HG02973 (cell line): ENCODE measurements at regions not wholly inside any gene's neighbourhood (a gene's known extent, or its start where the extent isn't known, plus 50 kb on each side); places are given as distances from the start of the nearest gene placed in this dataset.

Source experiments
- ATAC-seq: cut with Tn5 transposase; IDR thresholded peaks from one replicate; pipeline ENCODE4 v1.9.1; 2021; ENCODE audit warnings: moderate library complexity; ENCODE audit not compliant: unreplicated experiment

DNA sequence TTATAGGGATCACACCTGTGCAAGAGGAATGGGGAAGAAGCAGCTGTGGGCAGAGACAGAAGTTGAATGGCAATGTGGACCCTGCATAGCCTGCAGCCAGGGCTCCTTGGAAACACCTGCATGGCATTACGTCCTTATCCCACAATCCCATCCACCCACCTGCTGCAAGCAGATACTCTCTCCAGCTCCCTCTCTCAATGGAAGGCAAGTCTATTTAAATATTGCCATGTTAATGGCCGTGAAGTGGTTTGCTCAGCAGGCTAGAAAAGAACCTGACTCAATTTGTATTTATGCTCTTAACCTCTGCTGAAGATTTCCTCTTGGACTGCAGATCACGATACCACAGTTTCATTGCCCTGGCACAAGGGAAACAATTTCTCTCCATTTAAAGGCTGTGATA, 417.0 kb downstream of the TYW1 start:
- no peak for ATAC-seq

GRCh38 chr7:67414858-67415257, 418.2 kb downstream of the TYW1 start:
- ATAC-seq = no peak

DNA sequence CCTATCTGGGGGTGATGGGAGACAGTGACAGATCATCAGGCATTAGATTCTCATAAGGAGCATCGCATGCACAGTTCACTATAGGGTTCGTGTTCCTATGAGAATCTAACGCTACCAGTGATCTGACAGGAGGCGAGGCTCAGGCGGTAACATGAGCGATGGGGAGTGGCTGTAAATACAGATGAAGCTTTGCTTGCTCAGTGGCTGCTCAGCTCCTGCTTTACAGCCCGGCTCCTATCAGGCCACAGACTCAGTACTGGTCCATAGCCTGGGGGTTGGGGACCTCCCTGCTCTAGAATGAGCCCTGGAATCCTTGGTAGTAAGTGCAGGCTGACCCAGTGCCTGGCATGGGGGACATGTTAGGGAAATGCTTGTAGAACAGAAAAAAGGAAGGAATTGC, 426.0 kb downstream of the TYW1 start:
- no peak for ATAC-seq

- no peak for ATAC-seq
Observed at GRCh38 chr7:67423065-67423464, 426.4 kb downstream of the TYW1 start.

- ATAC-seq = no peak
Observed at GRCh38 chr7:67426654-67427053, 430.0 kb downstream of the TYW1 start.

DNA sequence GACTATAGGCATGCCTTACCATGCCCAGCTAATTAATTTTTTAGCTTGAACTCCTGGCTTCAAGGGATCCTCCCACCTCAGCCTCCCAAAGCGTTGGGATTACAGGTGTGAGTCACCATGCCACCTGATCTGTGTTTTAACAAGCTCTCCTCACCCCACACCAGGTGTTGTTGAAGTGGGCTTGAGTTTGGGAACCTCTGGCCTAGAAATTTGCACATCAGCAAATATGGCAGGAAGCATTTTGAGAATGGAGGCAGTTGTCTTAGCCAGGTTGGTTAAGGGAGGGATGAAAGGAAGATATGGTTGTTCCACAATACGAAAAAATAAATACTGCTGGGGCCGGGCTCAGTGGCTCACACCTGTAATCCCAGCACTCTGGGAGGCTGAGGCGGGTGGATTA, 433.1 kb downstream of the TYW1 start:
- ATAC-seq = no peak

- ATAC-seq = no peak
Observed at GRCh38 chr7:67432536-67433234, 436.1 kb downstream of the TYW1 start.

GRCh38 chr7:67435894-67436535, 439.4 kb downstream of the TYW1 start:
- ATAC-seq = no peak

DNA sequence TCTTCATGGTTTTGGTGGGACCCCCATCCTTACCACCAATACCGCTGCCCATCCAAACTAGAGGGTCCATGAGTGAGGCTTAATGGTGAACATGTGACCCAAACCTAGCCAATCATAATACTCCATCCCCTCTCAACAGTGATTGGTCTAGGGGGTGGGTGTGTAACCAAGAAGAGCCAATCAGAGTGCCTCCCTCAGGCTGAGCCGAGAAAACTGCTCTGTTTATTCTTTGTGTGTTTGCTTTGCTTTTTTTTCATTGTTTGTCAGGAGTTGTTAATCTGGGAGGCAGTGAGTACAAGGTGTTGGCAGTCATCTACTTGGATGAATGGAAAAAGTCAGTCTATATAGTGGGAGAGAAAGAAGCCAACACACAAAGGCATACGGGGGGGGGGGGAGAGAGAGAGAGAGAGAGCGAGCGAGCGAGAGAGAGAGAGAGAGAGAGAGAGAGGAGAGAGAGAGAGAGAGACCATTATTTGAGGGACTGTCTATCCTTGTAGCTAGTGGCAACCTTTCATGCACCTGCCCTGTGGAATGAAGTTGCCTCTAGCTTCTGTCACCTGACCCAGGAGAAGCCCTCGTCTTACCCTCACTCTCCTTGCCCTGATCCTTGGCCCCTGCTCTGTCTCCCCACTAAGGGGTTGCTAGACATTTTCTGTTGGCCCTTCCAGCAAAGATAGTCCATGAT, 441.7 kb downstream of the TYW1 start:
- ATAC-seq = no peak

- no peak for ATAC-seq
Observed at GRCh38 chr7:67438913-67439505, 442.4 kb downstream of the TYW1 start.

GRCh38 chr7:67440321-67440720, 443.7 kb downstream of the TYW1 start:
- no peak for ATAC-seq

GRCh38 chr7:67445728-67446127, 449.1 kb downstream of the TYW1 start:
- ATAC-seq = no peak

GRCh38 chr7:67447297-67447696, 450.7 kb downstream of the TYW1 start:
- no peak for ATAC-seq

GRCh38 chr7:67448271-67448670, 451.6 kb downstream of the TYW1 start:
- ATAC-seq = no peak

DNA sequence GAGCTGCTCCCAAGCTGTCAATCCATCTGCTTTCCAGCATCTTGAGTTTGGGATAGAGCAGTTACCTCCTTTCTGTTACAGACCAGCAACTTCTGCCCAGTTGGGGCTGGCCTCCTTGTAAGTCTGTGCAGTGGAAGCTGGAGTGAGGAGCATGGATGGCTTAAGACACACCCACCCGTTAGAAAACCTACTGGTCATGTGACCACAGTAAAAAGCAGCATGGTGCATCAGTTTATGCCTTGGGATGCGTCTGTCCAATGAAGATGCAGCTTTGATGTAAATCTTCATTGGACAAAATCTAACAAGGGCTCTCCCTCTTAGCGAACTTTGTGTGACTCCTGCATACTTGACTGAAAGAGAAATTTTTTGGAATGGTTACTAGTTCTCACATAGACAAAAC, 453.5 kb downstream of the TYW1 start:
- ATAC-seq = no peak

DNA sequence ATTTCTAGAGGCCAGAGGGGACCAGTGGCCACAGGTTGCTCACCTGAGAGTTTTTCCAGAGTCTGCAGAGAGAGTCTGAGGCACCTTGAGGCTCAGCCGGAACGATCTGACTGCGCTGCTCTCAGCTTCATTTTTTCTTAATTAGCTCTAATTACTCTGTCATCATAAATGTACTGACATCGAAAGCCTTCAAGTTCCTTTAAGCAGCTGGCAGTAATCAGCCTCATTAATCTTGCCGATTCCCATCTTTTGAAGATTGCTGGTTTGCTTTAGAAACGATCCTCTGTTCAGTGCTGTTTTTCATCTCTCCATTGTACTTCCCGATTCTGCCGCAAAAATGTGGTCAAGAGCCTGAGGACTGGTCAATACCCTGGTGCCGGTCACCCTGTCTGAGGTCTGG, 454.7 kb downstream of the TYW1 start:
- no peak for ATAC-seq

DNA sequence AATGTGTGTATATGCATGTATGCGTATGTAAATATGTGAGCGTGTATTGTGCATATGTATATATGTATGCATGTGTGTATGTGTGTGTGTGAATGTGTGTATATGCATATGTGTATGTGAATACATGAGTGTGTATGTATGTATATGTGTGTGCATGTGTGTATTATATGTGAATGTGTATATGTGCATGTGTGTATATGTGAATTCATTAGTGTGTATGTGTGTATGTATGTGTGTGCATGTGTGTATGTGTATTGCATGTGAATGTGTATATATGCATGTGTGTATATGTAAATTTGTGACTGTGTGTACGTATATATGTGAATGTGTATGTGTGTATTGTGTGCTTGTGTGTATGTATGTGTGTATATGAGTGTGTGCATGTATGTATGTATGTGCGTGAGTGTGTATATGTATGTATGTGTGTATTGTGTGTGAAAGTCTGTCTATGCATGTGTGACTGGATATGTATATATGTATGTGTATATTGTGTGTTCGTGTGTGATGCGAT, 455.9 kb downstream of the TYW1 start:
- no peak for ATAC-seq

DNA sequence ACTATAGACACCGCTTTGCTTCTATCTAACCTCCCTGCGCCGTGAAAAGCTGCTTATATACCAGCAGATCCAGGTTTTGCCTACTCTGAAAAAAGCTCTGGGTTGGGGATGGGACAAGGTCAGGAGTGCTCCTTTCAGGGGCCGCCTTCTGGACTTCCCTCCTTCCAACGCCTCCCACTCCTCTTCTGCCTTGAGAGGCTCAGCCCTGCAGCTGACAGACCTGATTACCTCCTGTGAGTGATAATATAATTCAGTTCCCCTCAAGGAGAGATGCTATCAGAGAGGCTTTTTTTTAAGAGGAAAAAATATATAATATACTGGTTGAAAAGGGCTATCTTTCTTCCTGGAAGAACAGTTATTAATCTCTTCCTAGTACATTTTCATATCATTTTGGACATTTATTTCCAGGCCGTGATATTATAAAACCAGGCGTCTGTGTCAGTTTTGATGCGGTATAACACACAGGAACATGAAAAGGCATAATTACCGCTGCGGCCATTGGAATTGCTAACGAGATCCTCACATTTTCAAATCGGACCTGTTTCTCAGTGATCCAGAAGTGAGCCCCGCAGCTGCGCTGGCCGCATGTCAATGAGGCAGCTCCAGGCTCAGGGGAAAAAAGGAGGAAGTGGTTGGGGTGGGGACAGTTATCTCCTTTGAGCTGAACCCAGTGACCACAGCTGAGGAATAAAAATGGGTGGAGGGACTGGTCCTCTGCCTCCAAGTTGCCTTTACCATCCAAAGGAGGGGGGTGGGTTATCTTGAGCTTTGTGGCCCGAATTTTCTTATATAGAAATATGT, 457.1 kb downstream of the TYW1 start:
- no peak for ATAC-seq

DNA sequence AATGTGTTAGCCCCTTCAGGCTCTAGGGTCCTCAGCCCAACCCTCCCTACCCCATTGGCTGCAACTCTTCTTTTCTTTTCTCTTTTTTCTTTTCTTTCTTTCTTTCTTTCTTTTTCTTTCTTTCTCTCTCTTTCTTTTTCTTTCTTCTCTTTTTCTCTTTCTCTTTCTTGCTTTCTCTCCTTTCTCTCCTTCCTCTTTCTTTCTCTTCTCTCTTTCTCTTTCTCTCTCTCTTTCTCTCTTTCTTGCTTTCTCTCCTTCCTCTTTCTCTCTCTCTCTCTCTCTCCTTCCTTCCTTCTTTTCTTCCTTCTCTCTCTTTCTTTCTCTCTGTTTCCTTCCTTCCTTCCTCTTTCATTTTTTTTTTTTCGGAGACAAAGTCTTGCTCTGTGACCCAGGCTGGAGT, 458.9 kb downstream of the TYW1 start:
- no peak for ATAC-seq

DNA sequence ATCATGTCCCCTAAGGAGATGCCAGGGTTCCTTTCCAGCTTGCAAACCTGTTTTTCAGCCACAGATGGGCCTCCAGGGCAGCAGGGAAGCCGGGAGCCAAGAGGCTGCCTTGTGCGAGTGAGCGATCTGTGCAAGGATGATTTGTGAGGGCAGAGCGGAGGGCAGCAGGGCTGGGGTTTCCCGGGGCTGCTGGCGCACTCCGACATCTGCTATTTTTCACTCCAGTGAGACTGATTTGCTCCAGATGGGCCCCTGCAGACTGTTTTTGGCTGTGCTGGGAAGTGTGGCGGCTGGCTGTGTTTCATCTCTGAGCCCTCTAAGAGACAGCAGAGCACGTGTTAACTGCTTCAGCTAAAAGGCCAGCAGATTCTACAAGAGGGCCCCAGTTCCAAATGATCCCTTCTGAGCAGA, 466.2 kb downstream of the TYW1 start:
- no peak for ATAC-seq

GRCh38 chr7:67463316-67463715, 466.7 kb downstream of the TYW1 start:
- no peak for ATAC-seq
